K562 (cell line): ENCODE measurements at regions not wholly inside any gene's neighbourhood (a gene's known extent, or its start where the extent isn't known, plus 50 kb on each side); places are given as distances from the start of the nearest gene placed in this dataset.

Source experiments
- CTCF ChIP-seq, 3 experiments: IDR thresholded peaks in 2 of 3; conservative IDR thresholded peaks in 1 of 3; 2 replicates each; pipeline ENCODE4 v1.5.1; 2011 to 2012; ENCODE audit warnings: low read length in 3 of 3, mild to moderate bottlenecking in 3 of 3, control low read depth in 2 of 3, improper control_type of control experiment in 1 of 3, inconsistent platforms in 1 of 3, low read depth in 1 of 3, mixed read lengths in 1 of 3, moderate library complexity in 1 of 3; ENCODE audit not compliant: insufficient read depth in 2 of 3
- ID3 ChIP-seq, 2 experiments: fragments of 250-450 bp in 1 of 2; fragments of 450-650 bp in 1 of 2; sonication (Bioruptor Pico) in 1 of 2; IDR thresholded peaks; 2 replicates each; pipeline versions ENCODE4 v1.6.1 to v1.8.0; 2016 to 2021; ENCODE audit warnings: mild to moderate bottlenecking in 2 of 2, moderate library complexity in 2 of 2, missing compliant biosample characterization in 1 of 2, missing genetic modification characterization in 1 of 2
- MAFK ChIP-seq: IDR thresholded peaks from 2 replicates; pipeline ENCODE4 v1.6.1; 2011; ENCODE audit warnings: low read length, improper control_type of control experiment

GRCh38 chr11:26109658-26110368, 222.1 kb upstream of the ANO3 start:
- TF ChIP-seq MAFK (no peak), ID3 (CRISPR knock-in tag; IDR thresholded peaks at IDR 0.05) (no peak), ID3 (tag; IDR thresholded peaks at IDR 0.05) (no peak), CTCF (IDR thresholded peaks at IDR 0.05 in 2 of 3, conservative IDR thresholded peaks at IDR 0.05 in 1 of 3; ENCODE audit: insufficient read depth in 2 of 3, low read depth in 1 of 3, low read length in 3 of 3) (no peak)
